Liver (tissue), 8 donors: ENCODE measurements at regions not wholly inside any gene's neighbourhood (a gene's known extent, or its start where the extent isn't known, plus 50 kb on each side); places are given as distances from the start of the nearest gene placed in this dataset.

Experiments used
- DNase-seq: peaks from one replicate; pipeline ENCODE4 v3.0.0-alpha.2; 2017; ENCODE audit warnings: low spot score
- H3K27ac ChIP-seq, 2 donors: one replicate each; pipeline ENCODE4 v1.7.0; 2013; ENCODE audit warnings: inconsistent platforms in 2 of 2, low read length in 2 of 2, control low read depth in 1 of 2, low read depth in 1 of 2, mild to moderate bottlenecking in 1 of 2
- H3K27me3 ChIP-seq, 4 donors: one replicate each; pipeline versions ENCODE4 v1.6.1 to v1.7.0; 2013; ENCODE audit warnings: low read length in 3 of 4, inconsistent platforms in 1 of 4, mild to moderate bottlenecking in 1 of 4, moderate library complexity in 1 of 4; ENCODE audit not compliant: control insufficient read depth in 4 of 4, insufficient read depth in 4 of 4
- H3K36me3 ChIP-seq, 4 donors: one replicate each; pipeline versions ENCODE4 v1.6.1 to v1.7.0; 2013; ENCODE audit warnings: low read length in 3 of 4, mild to moderate bottlenecking in 3 of 4, low read depth in 1 of 4, moderate library complexity in 1 of 4; ENCODE audit not compliant: control insufficient read depth in 4 of 4, insufficient read depth in 3 of 4
- H3K4me1 ChIP-seq, 4 donors: one replicate each; pipeline versions ENCODE4 v1.6.1 to v1.7.0; 2013; ENCODE audit warnings: low read length in 3 of 4, mild to moderate bottlenecking in 3 of 4, moderate library complexity in 1 of 4; ENCODE audit not compliant: control insufficient read depth in 4 of 4, insufficient read depth in 4 of 4
- H3K4me3 ChIP-seq, 3 donors: one replicate each; pipeline versions ENCODE4 v1.6.1 to v1.7.0; 2013; ENCODE audit warnings: low read length in 3 of 3, control low read depth in 1 of 3, low read depth in 1 of 3, mild to moderate bottlenecking in 1 of 3
- H3K9ac ChIP-seq, 2 donors: one replicate each; pipeline ENCODE4 v1.7.0; 2013; ENCODE audit warnings: low read length in 2 of 2, mild to moderate bottlenecking in 2 of 2, moderate library complexity in 2 of 2, control low read depth in 1 of 2, low read depth in 1 of 2
- H3K9me3 ChIP-seq, 4 donors: one replicate each; pipeline versions ENCODE4 v1.6.1 to v1.7.0; 2013; ENCODE audit warnings: low read length in 3 of 4; ENCODE audit not compliant: control insufficient read depth in 4 of 4
- EGR1 ChIP-seq, 2 donors: IDR thresholded peaks; 2 replicates each; pipeline ENCODE4 v1.6.1; 2016 to 2018; ENCODE audit warnings: antibody characterized with exemption in 2 of 2, low read depth in 2 of 2
- FOXA2 ChIP-seq: IDR thresholded peaks from 2 replicates; pipeline ENCODE4 v1.6.1; 2016; ENCODE audit warnings: antibody characterized with exemption
- GABPA ChIP-seq, 2 donors: IDR thresholded peaks in 1 of 2; conservative IDR thresholded peaks in 1 of 2; 2 replicates each; pipeline ENCODE4 v1.6.1; 2016; ENCODE audit warnings: antibody characterized with exemption in 2 of 2, mild to moderate bottlenecking in 1 of 2, moderate library complexity in 1 of 2
- HNF4A ChIP-seq, 2 donors: conservative IDR thresholded peaks; 2 replicates each; pipeline ENCODE4 v1.6.1; 2016; ENCODE audit warnings: antibody characterized with exemption in 2 of 2, mild to moderate bottlenecking in 2 of 2
- HNF4G ChIP-seq: IDR thresholded peaks from 2 replicates; pipeline ENCODE4 v1.6.1; 2016; ENCODE audit warnings: antibody characterized with exemption
- JUND ChIP-seq, 2 donors: IDR thresholded peaks; 2 replicates each; pipeline ENCODE4 v1.6.1; 2016; ENCODE audit warnings: antibody characterized with exemption in 2 of 2
- NR2F2 ChIP-seq: IDR thresholded peaks from 2 replicates; pipeline ENCODE4 v1.6.1; 2016; ENCODE audit warnings: antibody characterized with exemption
- RAD21 ChIP-seq, 2 donors: IDR thresholded peaks; 2 replicates each; pipeline ENCODE4 v1.6.1; 2016; ENCODE audit warnings: antibody characterized with exemption in 2 of 2, mild to moderate bottlenecking in 2 of 2
- REST ChIP-seq: IDR thresholded peaks from 2 replicates; pipeline ENCODE4 v1.6.1; 2016; ENCODE audit warnings: antibody characterized with exemption, mild to moderate bottlenecking
- RXRA ChIP-seq, 2 donors: IDR thresholded peaks; 2 replicates each; pipeline ENCODE4 v1.6.1; 2017 to 2018; ENCODE audit warnings: antibody characterized with exemption in 2 of 2, mild to moderate bottlenecking in 1 of 2
- TAF1 ChIP-seq: conservative IDR thresholded peaks from 2 replicates; pipeline ENCODE4 v1.6.1; 2016; ENCODE audit warnings: antibody characterized with exemption, mild to moderate bottlenecking
- ZBTB33 ChIP-seq: IDR thresholded peaks from 2 replicates; pipeline ENCODE4 v1.6.1; 2016; ENCODE audit warnings: antibody characterized with exemption
- WGBS: extraction: QIAGEN DNeasy Blood & Tissue Kit; methylation state at CpG from one replicate; pipeline ENCODE4 v1.1.7; 2013; 5-methylcytosine and 5-hydroxymethylcytosine counted together
- TF ChIP-seq, protein P1 (sequence below): fragments of 150-350 bp; IDR thresholded peaks from 2 replicates; pipeline ENCODE4 v1.5.1; 2017; ENCODE audit warnings: improper control_type of control experiment, low read depth, low read length; ENCODE audit not compliant: missing input control
- TF ChIP-seq, protein P2 (sequence below): IDR thresholded peaks from 2 replicates; pipeline ENCODE4 v1.6.1; 2016; ENCODE audit warnings: antibody characterized with exemption
- TF ChIP-seq, protein P3 (sequence below): IDR thresholded peaks from 2 replicates; pipeline ENCODE4 v1.6.1; 2016; ENCODE audit warnings: antibody characterized with exemption
- donor health status: healthy.
- donor health status: healthy.
- donor health status: healthy.
- donor health status: healthy.
- donor health status: healthy.

GRCh38 chr20:1807394-1807793 is 87.8 kb upstream of the SIRPA start:
- H3K36me3 ChIP-seq, result no peaks in the 10 kb centered on the region
- DNase-seq, result no peak
- H3K27me3 ChIP-seq, result no peaks in the 10 kb centered on the region
- H3K4me3 ChIP-seq, result no peak overlapping the region
- no peak overlapping the region for H3K9ac ChIP-seq
- H3K9me3 ChIP-seq, result no peaks in the 10 kb centered on the region
- peaks cover 11 to 28% (median 19%) of the 10 kb centered on the region in 4 donors for H3K4me1 ChIP-seq
- TF ChIP-seq HNF4G (no peak), NR2F2 (no peak), EGR1 (IDR thresholded peaks at IDR 0.05; ENCODE audit: low read depth in 2 of 2) (no peak)
- 88% methylated on average over 7 of the region's 7 CpGs for WGBS
- H3K27ac ChIP-seq, result no peak overlapping the region

GRCh38 chr20:1806456-1806855 is 88.8 kb upstream of the SIRPA start:
- 95% methylated on average over 7 of the region's 7 CpGs for WGBS
- Histone ChIP-seq H3K4me3 (no peak overlapping the region), H3K36me3 (no peaks in the 10 kb centered on the region), H3K9me3 (no peaks in the 10 kb centered on the region), H3K9ac (no peak overlapping the region), H3K27ac (no peak overlapping the region), H3K4me1 (peaks cover 6 to 26% (median 19%) of the 10 kb centered on the region in 4 donors), H3K27me3 (no peaks in the 10 kb centered on the region)
- TF ChIP-seq HNF4A (conservative IDR thresholded peaks at IDR 0.05) (no peak), REST (no peak), GABPA (IDR thresholded peaks at IDR 0.05 in 1 of 2, conservative IDR thresholded peaks at IDR 0.05 in 1 of 2) (no peak), JUND (IDR thresholded peaks at IDR 0.05) (no peak)
- DNase-seq, result no peak

DNA sequence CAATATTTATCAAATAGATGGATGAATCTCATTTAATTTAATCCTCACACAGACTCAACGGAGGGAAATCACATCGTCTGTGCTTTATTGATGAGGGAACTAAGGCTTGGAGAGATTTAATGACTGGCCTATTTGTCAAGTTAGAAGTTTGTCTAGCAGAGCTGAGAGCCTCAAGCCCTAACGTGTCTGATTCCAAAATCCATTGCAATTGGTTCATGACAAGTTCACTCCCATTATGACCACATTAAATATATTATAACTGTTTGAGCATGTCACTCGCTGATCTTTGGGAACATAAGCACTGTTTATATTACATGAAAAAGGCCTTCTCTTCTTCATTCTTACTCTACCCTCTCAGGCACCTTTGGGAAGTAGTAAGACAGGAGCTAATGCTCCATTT is 89.4 kb upstream of the SIRPA start:
- TF ChIP-seq, protein P1, sequence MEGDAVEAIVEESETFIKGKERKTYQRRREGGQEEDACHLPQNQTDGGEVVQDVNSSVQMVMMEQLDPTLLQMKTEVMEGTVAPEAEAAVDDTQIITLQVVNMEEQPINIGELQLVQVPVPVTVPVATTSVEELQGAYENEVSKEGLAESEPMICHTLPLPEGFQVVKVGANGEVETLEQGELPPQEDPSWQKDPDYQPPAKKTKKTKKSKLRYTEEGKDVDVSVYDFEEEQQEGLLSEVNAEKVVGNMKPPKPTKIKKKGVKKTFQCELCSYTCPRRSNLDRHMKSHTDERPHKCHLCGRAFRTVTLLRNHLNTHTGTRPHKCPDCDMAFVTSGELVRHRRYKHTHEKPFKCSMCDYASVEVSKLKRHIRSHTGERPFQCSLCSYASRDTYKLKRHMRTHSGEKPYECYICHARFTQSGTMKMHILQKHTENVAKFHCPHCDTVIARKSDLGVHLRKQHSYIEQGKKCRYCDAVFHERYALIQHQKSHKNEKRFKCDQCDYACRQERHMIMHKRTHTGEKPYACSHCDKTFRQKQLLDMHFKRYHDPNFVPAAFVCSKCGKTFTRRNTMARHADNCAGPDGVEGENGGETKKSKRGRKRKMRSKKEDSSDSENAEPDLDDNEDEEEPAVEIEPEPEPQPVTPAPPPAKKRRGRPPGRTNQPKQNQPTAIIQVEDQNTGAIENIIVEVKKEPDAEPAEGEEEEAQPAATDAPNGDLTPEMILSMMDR, result no peak
- TF ChIP-seq NR2F2, result no peak
- TF ChIP-seq RAD21 (IDR thresholded peaks at IDR 0.05), result no peak
- TF ChIP-seq RXRA (IDR thresholded peaks at IDR 0.05), result no peak
- TF ChIP-seq JUND (IDR thresholded peaks at IDR 0.05), result no peak
- TF ChIP-seq, protein P2, sequence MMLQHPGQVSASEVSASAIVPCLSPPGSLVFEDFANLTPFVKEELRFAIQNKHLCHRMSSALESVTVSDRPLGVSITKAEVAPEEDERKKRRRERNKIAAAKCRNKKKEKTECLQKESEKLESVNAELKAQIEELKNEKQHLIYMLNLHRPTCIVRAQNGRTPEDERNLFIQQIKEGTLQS, result no peak
- no peak for TF ChIP-seq TAF1
- TF ChIP-seq, protein P3, sequence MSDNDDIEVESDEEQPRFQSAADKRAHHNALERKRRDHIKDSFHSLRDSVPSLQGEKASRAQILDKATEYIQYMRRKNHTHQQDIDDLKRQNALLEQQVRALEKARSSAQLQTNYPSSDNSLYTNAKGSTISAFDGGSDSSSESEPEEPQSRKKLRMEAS, result no peak
- no peak for TF ChIP-seq REST
- TF ChIP-seq HNF4G, result no peak
- no peak for TF ChIP-seq ZBTB33
- TF ChIP-seq FOXA2, result no peak
- TF ChIP-seq HNF4A (conservative IDR thresholded peaks at IDR 0.05), result no peak
- TF ChIP-seq EGR1 (IDR thresholded peaks at IDR 0.05; ENCODE audit: low read depth in 2 of 2), result no peak
- H3K9me3 ChIP-seq, result no peaks in the 10 kb centered on the region
- no peak for DNase-seq
- no peak overlapping the region for H3K9ac ChIP-seq
- H3K36me3 ChIP-seq, result no peaks in the 10 kb centered on the region
- WGBS, result 91% methylated on average over 4 of the region's 4 CpGs
- H3K4me3 ChIP-seq, result no peak overlapping the region
- H3K27me3 ChIP-seq, result no peaks in the 10 kb centered on the region
- peaks cover 6 to 21% (median 13%) of the 10 kb centered on the region in 4 donors for H3K4me1 ChIP-seq
- H3K27ac ChIP-seq, result no peak overlapping the region
